ENCODE measurements at regions not wholly inside any gene's neighbourhood (a gene's known extent, or its start where the extent isn't known, plus 50 kb on each side); places are given as distances from the start of the nearest gene placed in this dataset.

GRCh38 chr10:130466271-130466997 is 330.2 kb downstream of the GLRX3 start:
- TF ChIP-seq POLR2A (IDR thresholded peaks at IDR 0.05) (no peak), CTCF (IDR thresholded peaks at IDR 0.05) (no peak)

All from right lobe of liver (tissue), 4 donors.